Esophagus (tissue), 2 donors: ENCODE measurements at regions not wholly inside any gene's neighbourhood (a gene's known extent, or its start where the extent isn't known, plus 50 kb on each side); places are given as distances from the start of the nearest gene placed in this dataset.

Source experiments
- H3K27ac ChIP-seq, 2 donors: one replicate each; pipeline ENCODE4 v1.5.1; 2013; ENCODE audit warnings: low read depth in 2 of 2, mild to moderate bottlenecking in 2 of 2, inconsistent platforms in 1 of 2, low read length in 1 of 2, moderate library complexity in 1 of 2
- H3K27me3 ChIP-seq, 2 donors: one replicate each; pipeline ENCODE4 v1.6.1; 2013; ENCODE audit warnings: low read length in 2 of 2, control low read depth in 1 of 2, mild to moderate bottlenecking in 1 of 2; ENCODE audit not compliant: insufficient read depth in 2 of 2, control insufficient read depth in 1 of 2
- H3K36me3 ChIP-seq, 2 donors: one replicate each; pipeline ENCODE4 v1.6.1; 2013; ENCODE audit warnings: low read length in 1 of 2; ENCODE audit not compliant: control insufficient read depth in 2 of 2, insufficient read depth in 2 of 2
- H3K4me1 ChIP-seq, 2 donors: one replicate each; pipeline ENCODE4 v1.6.1; 2013; ENCODE audit warnings: low read length in 1 of 2; ENCODE audit not compliant: control insufficient read depth in 2 of 2, insufficient read depth in 2 of 2
- H3K4me3 ChIP-seq, 2 donors: one replicate each; pipeline ENCODE4 v1.5.1; 2013; ENCODE audit warnings: low read length in 2 of 2, mild to moderate bottlenecking in 2 of 2, low read depth in 1 of 2, moderate library complexity in 1 of 2
- H3K9me3 ChIP-seq, 2 donors: one replicate each; pipeline ENCODE4 v1.6.1; 2013; ENCODE audit warnings: mild to moderate bottlenecking in 2 of 2, low read depth in 1 of 2, low read length in 1 of 2, moderate library complexity in 1 of 2; ENCODE audit not compliant: control insufficient read depth in 2 of 2, insufficient read depth in 1 of 2
- WGBS, 2 donors: extraction: QIAGEN DNeasy Blood & Tissue Kit; methylation state at CpG; one replicate each; pipeline ENCODE4 v1.1.7; 2013; 5-methylcytosine and 5-hydroxymethylcytosine counted together
- donor health status: healthy with polysubstance abuse.
- donor health status: Bipolar disorder and iron deficiency.

DNA sequence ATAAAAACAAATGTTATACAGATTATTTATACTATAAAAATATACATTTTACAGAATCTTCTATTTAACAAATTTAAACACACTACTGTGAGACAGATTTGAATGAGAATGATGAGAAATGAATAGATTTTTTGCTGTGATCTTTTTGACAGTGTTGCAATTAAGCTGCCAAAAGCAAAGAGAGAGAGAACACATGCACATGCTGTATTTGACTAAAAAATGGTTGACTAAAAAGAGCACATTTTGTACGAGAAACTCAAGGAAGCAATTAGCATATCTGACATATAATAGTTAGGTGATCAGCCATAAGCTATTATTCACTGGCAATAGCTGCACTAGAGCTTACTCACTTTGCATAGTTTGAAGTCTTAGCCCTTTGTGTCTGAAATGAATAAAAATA, 115.8 kb downstream of the SYT10 start:
- H3K4me3 ChIP-seq, result no peak overlapping the region
- H3K9me3 ChIP-seq, result no peaks in the 10 kb centered on the region
- WGBS, 2 donors, result 48 to 58% methylated on average over 1 of the region's 1 CpG
- no peak overlapping the region for H3K27ac ChIP-seq
- no peaks in the 10 kb centered on the region for H3K27me3 ChIP-seq
- no peaks in the 10 kb centered on the region for H3K36me3 ChIP-seq
- H3K4me1 ChIP-seq, result no peaks in the 10 kb centered on the region

GRCh38 chr12:33322519-33322918, 117.1 kb downstream of the SYT10 start:
- H3K27ac ChIP-seq, result no peak overlapping the region
- WGBS, 2 donors, result 73 to 74% methylated on average over 5 of the region's 5 CpGs
- no peaks in the 10 kb centered on the region for H3K4me1 ChIP-seq
- H3K4me3 ChIP-seq, result no peak overlapping the region
- no peaks in the 10 kb centered on the region for H3K27me3 ChIP-seq
- no peaks in the 10 kb centered on the region for H3K9me3 ChIP-seq
- H3K36me3 ChIP-seq, result no peaks in the 10 kb centered on the region

- H3K9me3 ChIP-seq, result no peaks in the 10 kb centered on the region
- 71 to 77% methylated on average over 1 of the region's 1 CpG for WGBS, 2 donors
- H3K27ac ChIP-seq, result no peak overlapping the region
These were observed 121.9 kb downstream of the SYT10 start for GRCh38 chr12:33317746-33318145.

DNA sequence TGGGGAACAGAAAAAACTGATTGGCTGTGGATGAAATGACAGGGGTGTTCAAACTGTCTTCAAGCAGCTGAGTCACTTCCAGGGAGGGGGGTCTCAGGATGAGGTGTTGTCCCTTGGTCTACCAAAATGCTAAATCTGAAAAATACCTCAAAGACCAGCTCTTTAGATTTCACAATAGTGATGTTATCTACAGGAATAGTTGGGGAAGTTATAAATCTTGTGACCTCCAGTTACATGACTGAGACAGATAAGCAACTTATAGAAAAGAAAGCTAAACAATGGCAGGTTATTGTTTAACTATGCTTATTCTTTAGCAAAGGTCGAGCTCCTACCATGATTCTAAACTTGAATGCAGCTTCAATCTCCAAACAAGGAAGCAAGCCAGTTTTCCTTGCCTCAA, 125.4 kb downstream of the SYT10 start:
- Histone ChIP-seq H3K27me3 (no peaks in the 10 kb centered on the region), H3K4me3 (no peak overlapping the region), H3K4me1 (no peaks in the 10 kb centered on the region), H3K9me3 (peaks cover 0 to 3% of the 10 kb centered on the region in 2 donors), H3K36me3 (no peaks in the 10 kb centered on the region), H3K27ac (no peak overlapping the region)
- 29 to 41% methylated on average over 1 of the region's 1 CpG for WGBS, 2 donors

More at GRCh38 chr12:33317746-33318145, 121.9 kb downstream of the SYT10 start:
- no peaks in the 10 kb centered on the region for H3K4me1 ChIP-seq
- no peak overlapping the region for H3K4me3 ChIP-seq
- H3K36me3 ChIP-seq, result no peaks in the 10 kb centered on the region
- no peaks in the 10 kb centered on the region for H3K27me3 ChIP-seq

DNA sequence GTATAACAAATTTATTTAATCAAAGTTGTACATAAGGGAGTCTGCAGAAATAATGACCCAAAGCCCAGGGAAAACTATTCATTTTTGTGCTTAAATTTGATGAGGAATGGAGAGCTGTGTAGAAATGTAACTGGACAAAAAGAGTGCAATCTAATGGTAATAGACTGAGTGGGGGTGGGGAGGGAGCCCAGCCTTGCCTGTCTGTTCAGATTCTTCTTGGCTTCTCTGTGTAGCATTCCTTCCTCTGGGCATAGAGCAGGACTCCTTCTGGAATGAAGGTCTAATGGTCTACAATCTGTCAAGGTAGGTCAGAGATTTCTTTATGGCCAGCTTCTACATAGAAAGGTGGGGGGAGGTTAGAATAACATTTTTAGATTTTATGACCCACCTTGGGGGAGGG, 126.1 kb downstream of the SYT10 start:
- no peak overlapping the region for H3K4me3 ChIP-seq
- no peaks in the 10 kb centered on the region for H3K27me3 ChIP-seq
- no peaks in the 10 kb centered on the region for H3K36me3 ChIP-seq
- H3K9me3 ChIP-seq, result peaks cover 0 to 3% of the 10 kb centered on the region in 2 donors
- no peaks in the 10 kb centered on the region for H3K4me1 ChIP-seq
- no peak overlapping the region for H3K27ac ChIP-seq

GRCh38 chr12:33310471-33310870, 129.1 kb downstream of the SYT10 start:
- no peak overlapping the region for H3K27ac ChIP-seq
- H3K27me3 ChIP-seq, result no peaks in the 10 kb centered on the region
- H3K9me3 ChIP-seq, result peaks cover 0 to 3% of the 10 kb centered on the region in 2 donors
- 84 to 86% methylated on average over 4 of the region's 4 CpGs for whole genome bisulfite sequencing, 2 donors
- H3K36me3 ChIP-seq, result no peaks in the 10 kb centered on the region
- no peaks in the 10 kb centered on the region for H3K4me1 ChIP-seq
- no peak overlapping the region for H3K4me3 ChIP-seq

DNA sequence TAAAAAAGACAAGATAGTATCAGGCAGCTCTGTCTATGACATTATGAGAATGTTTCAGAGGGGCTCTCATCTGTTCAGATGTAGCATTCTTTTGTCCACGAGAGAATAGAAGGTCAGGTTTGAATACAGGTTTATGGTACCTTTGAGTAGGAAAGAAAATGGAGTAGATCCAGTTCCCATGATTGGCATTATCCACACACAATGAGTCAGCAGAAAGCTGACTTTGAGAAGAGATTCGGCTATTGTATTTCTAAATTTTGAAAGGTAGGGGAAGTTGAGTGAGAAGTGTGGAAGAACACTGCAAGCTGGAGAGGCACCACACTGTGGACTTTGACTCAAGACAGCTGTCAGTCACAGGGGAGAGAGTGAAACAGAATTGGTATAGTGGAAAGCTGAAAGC, 135.4 kb downstream of the SYT10 start:
- Histone ChIP-seq H3K27me3 (no peaks in the 10 kb centered on the region), H3K9me3 (no peaks in the 10 kb centered on the region), H3K4me3 (no peak overlapping the region), H3K36me3 (no peaks in the 10 kb centered on the region), H3K27ac (no peak overlapping the region), H3K4me1 (no peaks in the 10 kb centered on the region)
- WGBS, 2 donors, result 59 to 79% methylated on average over 2 of the region's 2 CpGs

DNA sequence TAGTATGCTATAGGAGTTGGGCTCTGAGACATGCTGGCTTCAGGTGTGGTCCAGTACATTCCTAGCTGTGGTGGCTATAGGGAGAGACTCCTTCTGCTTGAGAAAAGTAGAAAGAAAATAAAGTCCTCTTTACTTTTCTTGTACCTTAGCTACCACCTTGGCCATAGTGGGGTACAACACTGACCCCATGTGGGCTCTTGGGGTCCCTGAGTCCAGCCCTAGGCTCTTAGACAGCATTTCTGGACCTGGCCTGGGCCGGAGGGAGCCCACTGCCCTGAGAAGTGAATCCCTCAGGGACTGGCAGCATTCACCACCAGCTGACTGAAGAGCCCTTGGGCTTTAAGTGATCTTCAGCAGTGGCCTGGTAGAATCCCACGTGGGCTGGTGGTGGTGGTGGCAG, 143.1 kb downstream of the SYT10 start:
- H3K27me3 ChIP-seq, result no peaks in the 10 kb centered on the region
- no peaks in the 10 kb centered on the region for H3K36me3 ChIP-seq
- WGBS, 2 donors, result 31 to 47% methylated on average over 2 of the region's 2 CpGs
- no peaks in the 10 kb centered on the region for H3K4me1 ChIP-seq
- H3K27ac ChIP-seq, result no peak overlapping the region
- H3K9me3 ChIP-seq, result no peaks in the 10 kb centered on the region
- H3K4me3 ChIP-seq, result no peak overlapping the region

DNA sequence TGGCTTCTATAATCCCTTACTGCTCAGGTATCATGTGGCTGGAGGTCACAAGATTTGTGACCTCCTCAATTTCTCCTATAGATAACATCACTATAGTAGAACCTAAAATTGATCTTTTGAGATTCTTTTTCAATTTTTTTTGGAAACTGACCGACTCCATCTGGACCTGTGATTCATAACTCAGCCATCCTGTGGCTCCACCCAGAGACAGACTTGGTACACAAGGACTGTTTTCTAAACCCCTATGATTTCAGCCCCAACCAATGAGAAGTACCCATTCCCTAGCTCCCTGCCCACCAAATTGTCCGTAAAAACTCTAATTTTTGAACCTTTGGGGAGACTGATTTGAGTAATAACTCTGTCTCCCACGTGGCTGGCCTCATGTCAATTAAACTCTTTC, 148.9 kb downstream of the SYT10 start:
- no peak overlapping the region for H3K4me3 ChIP-seq
- H3K27me3 ChIP-seq, result no peaks in the 10 kb centered on the region
- no peaks in the 10 kb centered on the region for H3K9me3 ChIP-seq
- H3K4me1 ChIP-seq, result no peaks in the 10 kb centered on the region
- H3K27ac ChIP-seq, result no peak overlapping the region
- no peaks in the 10 kb centered on the region for H3K36me3 ChIP-seq
- 57% methylated on average over 3 of the region's 3 CpGs for WGBS, 2 donors

- no peaks in the 10 kb centered on the region for H3K4me1 ChIP-seq
- no peak overlapping the region for H3K4me3 ChIP-seq
- H3K27ac ChIP-seq, result no peak overlapping the region
- no peaks in the 10 kb centered on the region for H3K9me3 ChIP-seq
- H3K27me3 ChIP-seq, result no peaks in the 10 kb centered on the region
- WGBS, 2 donors, result 82 to 87% methylated on average over 1 of the region's 1 CpG
- no peaks in the 10 kb centered on the region for H3K36me3 ChIP-seq
These were observed 156.6 kb downstream of the SYT10 start for GRCh38 chr12:33283054-33283453.
